GM06990 (cell line): ENCODE measurements at regions not wholly inside any gene's neighbourhood (a gene's known extent, or its start where the extent isn't known, plus 50 kb on each side); places are given as distances from the start of the nearest gene placed in this dataset.

Source experiments
- DNase-seq: peaks from one replicate; pipeline ENCODE4 v3.0.0-alpha.2; 2011; ENCODE audit not compliant: insufficient read length; ENCODE audit errors: extremely low read depth
- H3K27me3 ChIP-seq: replicated peaks from 2 replicates; pipeline ENCODE4 v1.6.0; 2011; ENCODE audit warnings: low read length; ENCODE audit not compliant: control insufficient read depth, insufficient read depth
- H3K36me3 ChIP-seq: 2 replicates; pipeline ENCODE4 v1.5.1; 2011; ENCODE audit warnings: low read length; ENCODE audit not compliant: control insufficient read depth, insufficient read depth
- H3K4me3 ChIP-seq: replicated peaks from 2 replicates; pipeline ENCODE4 v1.5.1; 2011; ENCODE audit warnings: low read depth, mild to moderate bottlenecking, control low read depth, low read length
- CTCF ChIP-seq: IDR thresholded peaks from 2 replicates; pipeline ENCODE4 v1.5.1; 2011; ENCODE audit warnings: low read length, control low read depth, mild to moderate bottlenecking, inconsistent platforms; ENCODE audit not compliant: insufficient read depth, poor library complexity, severe bottlenecking

GRCh38 chrX:7441586-7441985, 293.6 kb upstream of the PUDP start:
- no peak for TF ChIP-seq CTCF
- Histone ChIP-seq H3K4me3 (no peak overlapping the region), H3K36me3 (no peaks in the 10 kb centered on the region), H3K27me3 (no peaks in the 10 kb centered on the region)
- DNase-seq: no peak

DNA sequence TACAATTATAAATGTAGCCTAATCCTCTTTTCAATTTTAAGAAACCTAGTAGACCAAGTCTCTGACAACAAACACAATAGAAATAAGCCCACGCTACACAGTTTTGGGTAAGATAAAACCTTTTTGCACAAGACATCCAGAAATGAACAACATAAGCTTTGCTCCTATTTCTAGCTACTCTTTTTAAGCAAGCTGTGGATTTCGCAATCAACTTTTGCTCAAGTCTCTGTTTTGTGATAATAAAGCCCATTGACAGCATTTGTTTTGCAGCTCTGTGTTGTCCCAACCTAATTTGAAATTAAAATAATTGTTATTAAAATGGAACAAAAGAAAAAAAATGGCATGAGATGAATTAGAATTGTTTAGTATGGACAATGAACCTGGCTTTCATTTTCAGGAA, 287.9 kb upstream of the PUDP start:
- H3K36me3 ChIP-seq: no peaks in the 10 kb centered on the region
- no peak for TF ChIP-seq CTCF
- no peaks in the 10 kb centered on the region for H3K27me3 ChIP-seq
- H3K4me3 ChIP-seq: no peak overlapping the region
- DNase-seq: no peak

GRCh38 chrX:7432901-7433300, 284.9 kb upstream of the PUDP start:
- no peak for DNase-seq

DNA sequence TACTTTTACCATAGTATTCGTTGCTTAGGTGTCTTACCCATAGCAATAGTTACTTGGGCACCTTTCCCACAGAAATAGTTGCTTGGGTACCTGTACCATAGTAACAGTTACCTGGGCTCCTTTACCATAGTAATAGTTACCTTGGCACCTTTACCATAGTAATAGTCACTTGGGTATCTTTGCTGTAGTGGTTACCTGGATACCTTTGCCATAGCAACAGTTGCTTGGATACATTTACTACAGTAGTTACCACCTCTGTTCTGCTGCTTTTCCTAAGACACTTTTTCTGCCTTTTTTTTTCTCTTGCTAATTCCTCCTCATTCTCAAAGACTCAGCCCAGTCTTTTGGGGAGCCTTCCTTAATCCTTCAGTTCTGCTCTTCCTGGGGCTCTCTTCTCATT, 272.8 kb upstream of the PUDP start:
- DNase-seq: no peak
- H3K36me3 ChIP-seq: no peaks in the 10 kb centered on the region
- no peak for TF ChIP-seq CTCF

More at GRCh38 chrX:7432901-7433300, 284.9 kb upstream of the PUDP start:
- TF ChIP-seq CTCF: no peak
- Histone ChIP-seq H3K4me3 (no peak overlapping the region), H3K36me3 (no peaks in the 10 kb centered on the region), H3K27me3 (no peaks in the 10 kb centered on the region)

DNA sequence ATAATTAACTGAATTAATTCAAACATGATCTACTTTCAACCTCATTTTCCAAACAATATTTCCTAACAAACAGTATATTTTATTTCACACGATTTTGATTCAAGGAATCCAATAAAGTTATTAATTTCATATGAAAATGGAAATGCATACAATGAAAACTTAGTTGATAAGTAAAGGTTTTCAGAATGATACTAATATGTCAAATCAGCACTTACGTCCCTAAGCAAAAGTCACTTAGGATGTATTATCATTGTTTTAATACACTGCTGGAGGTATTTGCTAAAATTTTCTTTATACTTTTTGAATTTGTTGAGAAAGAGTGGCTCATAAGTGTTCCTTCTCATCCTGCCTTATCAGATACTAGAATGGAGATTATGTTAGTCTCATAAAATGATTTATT, 266.8 kb upstream of the PUDP start:
- no peak for TF ChIP-seq CTCF
- H3K36me3 ChIP-seq: no peaks in the 10 kb centered on the region
- DNase-seq: no peak
- H3K27me3 ChIP-seq: no peaks in the 10 kb centered on the region
- H3K4me3 ChIP-seq: no peak overlapping the region

More for the DNA sequence above, 272.8 kb upstream of the PUDP start:
- no peaks in the 10 kb centered on the region for H3K27me3 ChIP-seq
- H3K4me3 ChIP-seq: no peak overlapping the region

DNA sequence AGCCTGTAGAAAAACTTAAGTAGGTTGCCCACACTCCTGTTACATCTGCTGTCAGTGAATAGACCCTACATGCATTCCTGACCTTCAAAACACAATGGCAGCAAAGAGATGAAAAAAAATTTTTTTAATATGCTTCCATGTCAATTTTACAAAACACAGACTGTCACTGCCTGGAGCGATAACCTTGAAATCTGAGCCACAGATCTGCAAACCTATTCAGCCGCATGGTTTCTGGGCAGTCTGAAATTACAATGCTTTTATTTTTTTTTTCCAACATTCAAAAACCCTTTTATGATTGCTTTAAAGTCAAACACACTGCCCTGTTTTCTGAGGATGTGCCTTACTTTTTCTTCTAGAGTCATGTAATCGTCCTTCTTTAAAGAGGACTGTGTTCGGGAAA, 264.9 kb upstream of the PUDP start:
- no peak for DNase-seq
- Histone ChIP-seq H3K27me3 (no peaks in the 10 kb centered on the region), H3K36me3 (no peaks in the 10 kb centered on the region), H3K4me3 (no peak overlapping the region)
- TF ChIP-seq CTCF: no peak
